HEK293T (cell line): ENCODE measurements at regions not wholly inside any gene's neighbourhood (a gene's known extent, or its start where the extent isn't known, plus 50 kb on each side); places are given as distances from the start of the nearest gene placed in this dataset.

ENCODE experiments used
- ARNT ChIP-seq: fragments of 450-650 bp; IDR thresholded peaks from 2 replicates; pipeline ENCODE4 v1.6.1; 2017; ENCODE audit warnings: mild to moderate bottlenecking
- BHLHE40 ChIP-seq: fragments of 450-650 bp; IDR thresholded peaks from 2 replicates; pipeline ENCODE4 v1.6.1; 2016; ENCODE audit warnings: mild to moderate bottlenecking, moderate library complexity, borderline replicate concordance
- ELF4 ChIP-seq: fragments of 450-650 bp; IDR thresholded peaks from 2 replicates; pipeline ENCODE4 v1.6.1; 2017; ENCODE audit warnings: antibody characterized with exemption
- FOXA1 ChIP-seq: fragments of 450-650 bp; IDR thresholded peaks from 2 replicates; pipeline ENCODE4 v1.6.1; 2016; ENCODE audit warnings: mild to moderate bottlenecking
- FOXK2 ChIP-seq: fragments of 450-650 bp; IDR thresholded peaks from 2 replicates; pipeline ENCODE4 v1.6.1; 2016; ENCODE audit warnings: mild to moderate bottlenecking
- FOXM1 ChIP-seq: fragments of 450-650 bp; IDR thresholded peaks from 2 replicates; pipeline ENCODE4 v1.6.1; 2017; ENCODE audit warnings: mild to moderate bottlenecking, borderline replicate concordance
- HDGF ChIP-seq: fragments of 450-650 bp; IDR thresholded peaks from 2 replicates; pipeline ENCODE4 v1.6.1; 2017; ENCODE audit warnings: antibody characterized with exemption, borderline replicate concordance
- NFRKB ChIP-seq: fragments of 450-650 bp; IDR thresholded peaks from 2 replicates; pipeline ENCODE4 v1.6.1; 2016; ENCODE audit warnings: mild to moderate bottlenecking, moderate library complexity
- SP1 ChIP-seq: fragments of 450-650 bp; IDR thresholded peaks from 2 replicates; pipeline ENCODE4 v1.6.1; 2017
- TARDBP ChIP-seq: fragments of 450-650 bp; IDR thresholded peaks from 2 replicates; pipeline ENCODE4 v1.6.1; 2016

- TF ChIP-seq FOXM1 (no peak), NFRKB (no peak), BHLHE40 (no peak), FOXA1 (no peak), ELF4 (no peak), TARDBP (no peak), SP1 (no peak), FOXK2 (no peak), HDGF (no peak), ARNT (no peak)
Observed at GRCh38 chr15:81481346-81481745, 107.3 kb upstream of the TMC3 start.
